PC-9 (cell line): ENCODE measurements at regions not wholly inside any gene's neighbourhood (a gene's known extent, or its start where the extent isn't known, plus 50 kb on each side); places are given as distances from the start of the nearest gene placed in this dataset.
"Not testable (repeated sequence)": the region's sequence is repeated elsewhere in the genome, so short reads cannot be mapped to it uniquely, and the experiment has no call there.

Source experiments
- BruUV-seq: library from RNA; stranded (reverse); fragments of 400-500 nt; replicated peaks from 2 replicates; lab custom pipeline; 2021; lab: Mats Ljungman, UMichigan
- CTCF ChIA-PET: fragments of 300-600 bp; sonication (Branson Sonifier 250); formaldehyde crosslinking; loops from one replicate; lab custom pipeline; 2022; ENCODE audit warnings: antibody characterized with exemption; lab: Charles Lee
- POLR2A ChIA-PET: fragments of 300-600 bp; sonication (Branson Sonifier 250); formaldehyde crosslinking; loops from one replicate; lab custom pipeline; 2022; ENCODE audit warnings: antibody characterized with exemption; ENCODE audit not compliant: unreplicated experiment; lab: Charles Lee
- DNase-seq, 2 experiments: peaks; one replicate each; pipeline versions ENCODE4 v3.0.0 to v3.0.0-alpha.2; 2015 to 2022; ENCODE audit warnings: mixed read lengths in 1 of 2
- H2AFZ ChIP-seq: fragments of 200-600 bp; sonication (generic); 2 replicates; pipeline ENCODE4 v1.8.1; 2017; ENCODE audit warnings: antibody characterized with exemption
- H3F3A ChIP-seq: fragments of 200-600 bp; sonication (generic); 2 replicates; pipeline ENCODE4 v1.8.1; 2017; ENCODE audit warnings: antibody characterized with exemption, mild to moderate bottlenecking, low read depth; ENCODE audit not compliant: insufficient read depth
- H3K27ac ChIP-seq: fragments of 200-600 bp; sonication (generic); 2 replicates; pipeline ENCODE4 v1.6.1; 2016; ENCODE audit warnings: mixed run types
- H3K27me3 ChIP-seq: fragments of 200-600 bp; sonication (generic); 2 replicates; pipeline ENCODE4 v1.6.1; 2016; ENCODE audit warnings: low read depth, mixed run types; ENCODE audit not compliant: insufficient read depth
- H3K36me3 ChIP-seq: fragments of 200-600 bp; sonication (generic); 2 replicates; pipeline ENCODE4 v1.6.1; 2016; ENCODE audit warnings: low read depth, mixed run types
- H3K4me1 ChIP-seq: fragments of 200-600 bp; sonication (generic); replicated peaks from 2 replicates; pipeline ENCODE4 v1.6.1; 2016; ENCODE audit warnings: mixed run types; ENCODE audit not compliant: insufficient read depth
- H3K4me2 ChIP-seq: fragments of 200-600 bp; sonication (generic); 2 replicates; pipeline ENCODE4 v1.6.1; 2017; ENCODE audit warnings: mixed run types
- H3K4me3 ChIP-seq: fragments of 200-600 bp; sonication (generic); 2 replicates; pipeline ENCODE4 v1.6.1; 2016; ENCODE audit warnings: mixed run types
- H3K79me2 ChIP-seq: fragments of 200-600 bp; sonication (generic); 2 replicates; pipeline ENCODE4 v1.6.1; 2017; ENCODE audit warnings: low read depth, mixed run types
- H3K9me2 ChIP-seq: fragments of 200-600 bp; sonication (generic); 2 replicates; pipeline ENCODE4 v1.8.1; 2017; ENCODE audit warnings: mild to moderate bottlenecking; ENCODE audit not compliant: insufficient read depth
- H3K9me3 ChIP-seq: fragments of 200-600 bp; sonication (generic); 2 replicates; pipeline ENCODE4 v1.8.1; 2016; ENCODE audit warnings: low read depth; ENCODE audit not compliant: insufficient read depth
- H4K20me1 ChIP-seq: fragments of 200-600 bp; sonication (generic); 2 replicates; pipeline ENCODE4 v1.8.1; 2017; ENCODE audit not compliant: insufficient read depth
- EZH2 ChIP-seq: fragments of 200-600 bp; sonication (generic); IDR thresholded peaks from 2 replicates; pipeline ENCODE4 v1.8.0; 2017; ENCODE audit warnings: antibody characterized with exemption, low read depth
- intact Hi-C: fragments of 100-400 bp; cut with micrococcal nuclease; formaldehyde crosslinking; loops from one replicate; pipeline ENCODE4 v1.10.0; 2022; ENCODE audit not compliant: unreplicated experiment
- TF ChIP-seq, protein P1 (sequence below): fragments of 200-600 bp; sonication (generic); conservative IDR thresholded peaks from 2 replicates; pipeline ENCODE4 v1.6.1; 2017; ENCODE audit warnings: mixed run types, antibody characterized with exemption, mild to moderate bottlenecking, moderate library complexity

DNA sequence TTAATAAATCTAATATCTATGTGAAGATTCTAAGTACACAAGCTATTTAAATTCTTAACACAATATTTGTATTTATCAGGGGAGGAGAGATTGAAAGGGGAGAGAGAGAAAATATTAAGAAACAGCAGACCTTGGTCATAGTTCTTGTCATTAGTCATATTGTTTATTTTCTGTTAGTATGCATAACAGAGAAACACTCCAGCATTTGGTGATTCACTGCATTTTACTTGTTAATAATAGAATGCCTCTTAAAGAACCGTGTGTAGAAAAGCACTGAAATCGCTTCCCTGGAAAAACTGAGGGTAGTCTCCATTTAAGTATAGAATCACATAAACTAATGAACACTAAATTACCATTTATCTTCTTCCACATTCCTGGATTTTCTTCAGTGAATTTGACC lies 122.7 kb upstream of the TRPC6 start:
- CTCF ChIA-PET: no interaction called here
- Histone ChIP-seq H3K4me1 (peaks cover 11% of the 10 kb centered on the region), H3K79me2 (no peaks in the 10 kb centered on the region), H3K9me2 (no peaks in the 10 kb centered on the region), H3K27ac (no peak overlapping the region), H3K27me3 (no peaks in the 10 kb centered on the region), H3F3A (no peaks in the 10 kb centered on the region), H3K36me3 (no peaks in the 10 kb centered on the region), H3K4me2 (peak overlapping the region; percentile 6; the same call in 1 of the 2 replicates), H4K20me1 (no peaks in the 10 kb centered on the region), H2AFZ (no peak overlapping the region), H3K4me3 (no peak overlapping the region), H3K9me3 (no peaks in the 10 kb centered on the region)
- DNase-seq: peak in 1 of 2 experiments; percentile 60
- POLR2A ChIA-PET: no interaction called here
- intact Hi-C loops: no loop called here
- no TSS peak for BruUV-seq
- TF ChIP-seq, protein P1, sequence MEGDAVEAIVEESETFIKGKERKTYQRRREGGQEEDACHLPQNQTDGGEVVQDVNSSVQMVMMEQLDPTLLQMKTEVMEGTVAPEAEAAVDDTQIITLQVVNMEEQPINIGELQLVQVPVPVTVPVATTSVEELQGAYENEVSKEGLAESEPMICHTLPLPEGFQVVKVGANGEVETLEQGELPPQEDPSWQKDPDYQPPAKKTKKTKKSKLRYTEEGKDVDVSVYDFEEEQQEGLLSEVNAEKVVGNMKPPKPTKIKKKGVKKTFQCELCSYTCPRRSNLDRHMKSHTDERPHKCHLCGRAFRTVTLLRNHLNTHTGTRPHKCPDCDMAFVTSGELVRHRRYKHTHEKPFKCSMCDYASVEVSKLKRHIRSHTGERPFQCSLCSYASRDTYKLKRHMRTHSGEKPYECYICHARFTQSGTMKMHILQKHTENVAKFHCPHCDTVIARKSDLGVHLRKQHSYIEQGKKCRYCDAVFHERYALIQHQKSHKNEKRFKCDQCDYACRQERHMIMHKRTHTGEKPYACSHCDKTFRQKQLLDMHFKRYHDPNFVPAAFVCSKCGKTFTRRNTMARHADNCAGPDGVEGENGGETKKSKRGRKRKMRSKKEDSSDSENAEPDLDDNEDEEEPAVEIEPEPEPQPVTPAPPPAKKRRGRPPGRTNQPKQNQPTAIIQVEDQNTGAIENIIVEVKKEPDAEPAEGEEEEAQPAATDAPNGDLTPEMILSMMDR: no peak
- no peak for TF ChIP-seq EZH2

DNA sequence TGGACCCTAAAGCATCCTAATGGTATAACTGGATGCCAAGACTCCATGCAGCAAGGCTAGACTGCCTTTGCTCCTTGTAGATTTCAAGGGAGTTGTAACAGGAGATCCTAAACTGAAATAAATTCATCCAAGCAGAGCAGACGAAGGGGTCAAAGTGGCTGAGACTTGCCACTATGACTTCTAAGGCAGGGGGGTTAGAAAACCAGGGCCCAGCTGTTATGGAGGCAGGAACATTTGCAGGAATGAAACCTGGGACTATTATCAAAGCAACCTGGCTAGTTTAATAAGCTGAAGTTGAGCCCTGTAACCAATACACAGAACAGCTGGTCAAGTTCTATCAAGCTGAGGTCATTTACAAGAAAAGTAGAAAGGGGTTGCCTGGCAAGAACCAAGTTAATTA lies 122.2 kb upstream of the TRPC6 start:
- Histone ChIP-seq H3F3A (no peaks in the 10 kb centered on the region), H3K36me3 (no peaks in the 10 kb centered on the region), H3K9me2 (no peaks in the 10 kb centered on the region), H4K20me1 (no peaks in the 10 kb centered on the region), H3K4me3 (no peak overlapping the region), H3K4me2 (no peak overlapping the region), H3K9me3 (no peaks in the 10 kb centered on the region), H2AFZ (no peak overlapping the region), H3K27me3 (no peaks in the 10 kb centered on the region), H3K27ac (no peak overlapping the region), H3K4me1 (peaks cover 11% of the 10 kb centered on the region), H3K79me2 (no peaks in the 10 kb centered on the region)
- POLR2A ChIA-PET: no interaction called here
- no TSS peak for BruUV-seq
- intact Hi-C loops: no loop called here
- no peak for DNase-seq
- CTCF ChIA-PET: no interaction called here
- no peak for TF ChIP-seq EZH2
- TF ChIP-seq, protein P1: no peak

DNA sequence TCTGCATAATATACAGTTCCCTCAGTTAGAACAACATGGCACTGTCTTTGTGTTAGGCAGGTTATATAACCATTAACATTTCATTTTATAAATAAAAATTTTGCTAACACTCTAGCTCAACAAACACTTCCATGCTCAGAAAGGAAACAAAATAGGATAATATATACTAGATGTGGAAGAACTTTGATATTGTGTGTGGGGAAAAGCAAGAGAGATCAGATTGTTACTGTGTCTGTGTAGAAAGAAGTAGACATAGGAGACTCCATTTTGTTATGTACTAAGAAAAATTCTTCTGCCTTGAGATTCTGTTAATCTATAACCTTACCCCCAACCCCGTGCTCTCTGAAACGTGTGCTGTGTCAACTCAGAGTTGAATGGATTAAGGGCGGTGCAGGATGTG lies 111.1 kb upstream of the TRPC6 start:
- H3K27me3 ChIP-seq, H3K9me3 ChIP-seq, BruUV-seq, CTCF ChIA-PET, DNase-seq, H3F3A ChIP-seq, H3K4me1 ChIP-seq, H3K36me3 ChIP-seq, H4K20me1 ChIP-seq, intact Hi-C loops, POLR2A ChIA-PET, H3K79me2 ChIP-seq, H3K27ac ChIP-seq, H3K4me3 ChIP-seq, H3K9me2 ChIP-seq, H3K4me2 ChIP-seq, H2AFZ ChIP-seq: not testable (repeated sequence)

DNA sequence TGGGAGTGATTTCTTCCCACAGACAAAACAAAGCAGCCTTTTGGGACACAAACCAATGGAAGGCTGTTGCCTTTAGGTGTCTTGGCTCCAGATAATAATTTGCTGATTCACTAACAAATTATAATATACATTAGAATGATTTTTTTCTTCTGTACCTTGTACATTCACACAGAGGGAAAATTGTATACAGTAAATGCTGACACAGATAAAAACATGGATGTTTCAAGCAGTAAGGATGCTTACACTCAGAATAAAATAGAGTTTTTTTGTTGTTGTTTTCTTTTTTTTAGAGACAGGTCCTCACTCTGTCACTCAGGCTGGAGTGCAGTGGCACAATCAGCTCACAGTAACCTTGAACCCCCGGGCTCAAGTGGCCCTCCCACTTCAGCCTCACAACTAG lies 109.2 kb upstream of the TRPC6 start:
- Histone ChIP-seq H3K9me2 (no peaks in the 10 kb centered on the region), H3K9me3 (0 out of 2 replicates have a peak, but pooled peaks cover 4% of the 10 kb centered on the region), H3K27ac (no peak overlapping the region), H3F3A (no peaks in the 10 kb centered on the region), H3K36me3 (no peaks in the 10 kb centered on the region), H3K4me1 (no peaks in the 10 kb centered on the region), H3K27me3 (no peaks in the 10 kb centered on the region), H4K20me1 (no peaks in the 10 kb centered on the region), H2AFZ (no peak overlapping the region), H3K79me2 (no peaks in the 10 kb centered on the region), H3K4me3 (no peak overlapping the region), H3K4me2 (no peak overlapping the region)
- CTCF ChIA-PET: no interaction called here
- intact Hi-C loops: no loop called here
- no TSS peak for BruUV-seq
- POLR2A ChIA-PET: no interaction called here
- DNase-seq: no peak
- TF ChIP-seq, protein P1: no peak
- no peak for TF ChIP-seq EZH2
